ENCODE measurements at regions not wholly inside any gene's neighbourhood (a gene's known extent, or its start where the extent isn't known, plus 50 kb on each side); places are given as distances from the start of the nearest gene placed in this dataset.

DNA sequence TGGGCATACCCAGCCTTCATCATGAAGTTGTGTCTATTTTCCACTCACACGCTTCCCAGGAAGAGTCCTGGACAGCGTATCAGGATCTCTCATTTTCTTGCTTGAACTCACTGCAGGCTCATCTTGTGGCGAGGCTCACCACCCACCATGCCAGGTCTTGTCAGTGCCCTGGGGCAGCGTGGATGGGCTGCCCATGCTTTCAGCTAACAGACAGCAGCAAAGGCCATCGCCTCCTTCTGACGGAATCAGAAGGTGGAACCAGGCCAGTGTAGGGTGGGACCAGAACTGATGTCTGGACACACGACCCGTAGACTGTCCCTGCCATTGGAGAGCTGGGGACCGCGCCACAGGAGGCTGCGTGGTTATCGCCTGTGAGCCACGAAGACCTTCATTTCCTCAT is 169.4 kb downstream of the FOXL1 start:
- TF ChIP-seq TAF1 (IDR thresholded peaks at IDR 0.05; ENCODE audit: borderline replicate concordance, insufficient read depth, low read length) (no peak), FOXP2 (optimal IDR thresholded peaks at IDR 0.05; ENCODE audit: borderline replicate concordance, extremely low read depth, extremely low read length, insufficient read depth) (no peak), REST (IDR thresholded peaks at IDR 0.05; ENCODE audit: insufficient read depth in 1 of 2, low read depth in 2 of 2, low read length in 2 of 2) (no peak)

DNA sequence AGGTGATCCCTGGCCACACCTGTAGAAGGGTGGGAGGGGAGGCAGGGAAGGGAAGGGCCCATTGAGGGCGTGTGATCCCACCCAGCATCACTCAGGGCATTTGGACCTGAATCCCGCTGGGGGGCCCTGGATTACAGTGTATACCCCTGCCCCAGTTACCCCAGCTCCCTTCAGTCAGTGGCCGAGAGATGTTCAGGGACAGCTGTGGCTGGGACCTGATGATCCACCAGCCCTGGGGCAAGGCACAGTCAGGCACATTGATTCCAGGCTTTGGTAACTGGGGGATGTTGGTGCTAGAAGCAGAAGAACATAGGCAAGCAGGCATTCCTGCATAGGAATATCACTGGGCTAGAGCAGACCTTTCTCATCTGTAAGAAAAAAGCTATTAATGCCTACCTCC is 170.3 kb downstream of the FOXL1 start:
- no peak for TF ChIP-seq TAF1 (IDR thresholded peaks at IDR 0.05; ENCODE audit: borderline replicate concordance, insufficient read depth, low read length)
- no peak for TF ChIP-seq FOXP2 (optimal IDR thresholded peaks at IDR 0.05; ENCODE audit: borderline replicate concordance, extremely low read depth, extremely low read length, insufficient read depth)
- TF ChIP-seq REST (IDR thresholded peaks at IDR 0.05; ENCODE audit: insufficient read depth in 1 of 2, low read depth in 2 of 2, low read length in 2 of 2), result no peak
- no peak for TF ChIP-seq SIN3A (IDR thresholded peaks at IDR 0.05; ENCODE audit: borderline replicate concordance, insufficient read depth, low read length)
- TF ChIP-seq POLR2AphosphoS5 (IDR thresholded peaks at IDR 0.05; ENCODE audit: low read depth, low read length), result no peak

- TF ChIP-seq TAF1 (IDR thresholded peaks at IDR 0.05; ENCODE audit: borderline replicate concordance, insufficient read depth, low read length) (no peak), FOXP2 (optimal IDR thresholded peaks at IDR 0.05; ENCODE audit: borderline replicate concordance, extremely low read depth, extremely low read length, insufficient read depth) (no peak), SIN3A (IDR thresholded peaks at IDR 0.05; ENCODE audit: borderline replicate concordance, insufficient read depth, low read length) (no peak), REST (IDR thresholded peaks at IDR 0.05; ENCODE audit: insufficient read depth in 1 of 2, low read depth in 2 of 2, low read length in 2 of 2) (no peak), POLR2AphosphoS5 (IDR thresholded peaks at IDR 0.05; ENCODE audit: low read depth, low read length) (no peak)
These were observed 173.0 kb downstream of the FOXL1 start for GRCh38 chr16:86751076-86752030.

GRCh38 chr16:86752582-86753175 is 174.3 kb downstream of the FOXL1 start:
- TF ChIP-seq FOXP2 (optimal IDR thresholded peaks at IDR 0.05; ENCODE audit: borderline replicate concordance, extremely low read depth, extremely low read length, insufficient read depth) (no peak), POLR2AphosphoS5 (IDR thresholded peaks at IDR 0.05; ENCODE audit: low read depth, low read length) (no peak), TAF1 (IDR thresholded peaks at IDR 0.05; ENCODE audit: borderline replicate concordance, insufficient read depth, low read length) (no peak), SIN3A (IDR thresholded peaks at IDR 0.05; ENCODE audit: borderline replicate concordance, insufficient read depth, low read length) (no peak), REST (IDR thresholded peaks at IDR 0.05; ENCODE audit: insufficient read depth in 1 of 2, low read depth in 2 of 2, low read length in 2 of 2) (no peak)
